Neutrophil (primary cell): ENCODE measurements at regions not wholly inside any gene's neighbourhood (a gene's known extent, or its start where the extent isn't known, plus 50 kb on each side); places are given as distances from the start of the nearest gene placed in this dataset.

Experiments
- H3K27ac ChIP-seq: fragments of 200-600 bp; sonication (generic); 2 replicates; pipeline ENCODE4 v1.5.1; 2016; ENCODE audit warnings: mild to moderate bottlenecking, moderate library complexity
- H3K27me3 ChIP-seq: fragments of 200-600 bp; sonication (generic); 2 replicates; pipeline ENCODE4 v1.6.0; 2016; ENCODE audit warnings: mild to moderate bottlenecking
- H3K36me3 ChIP-seq: fragments of 200-600 bp; sonication (generic); 2 replicates; pipeline ENCODE4 v1.5.1; 2017
- H3K4me1 ChIP-seq, 2 experiments: fragments of 200-600 bp in 1 of 2; sonication (generic) in 1 of 2; 1 replicate in 1 of 2; 2 replicates in 1 of 2; pipeline versions ENCODE4 v1.5.1 to v1.6.1; 2013 to 2016; ENCODE audit warnings: low read depth in 1 of 2, low read length in 1 of 2, mild to moderate bottlenecking in 1 of 2, moderate library complexity in 1 of 2; ENCODE audit not compliant: control insufficient read depth in 1 of 2, insufficient read depth in 1 of 2
- H3K4me3 ChIP-seq, 2 experiments: fragments of 200-600 bp in 1 of 2; sonication (generic) in 1 of 2; 1 replicate in 1 of 2; 2 replicates in 1 of 2; pipeline ENCODE4 v1.5.1; 2013 to 2016; ENCODE audit warnings: low read depth in 1 of 2, low read length in 1 of 2, mild to moderate bottlenecking in 1 of 2, moderate library complexity in 1 of 2
- H3K9me3 ChIP-seq: fragments of 200-600 bp; sonication (generic); 2 replicates; pipeline ENCODE4 v1.5.1; 2016
- CTCF ChIP-seq: fragments of 200-600 bp; sonication (generic); IDR thresholded peaks from 2 replicates; pipeline ENCODE4 v1.5.1; 2016; ENCODE audit warnings: antibody characterized with exemption

- Histone ChIP-seq H3K27ac (no peak overlapping the region), H3K4me3 (no peak overlapping the region), H3K27me3 (no peaks in the 10 kb centered on the region), H3K9me3 (no peaks in the 10 kb centered on the region), H3K36me3 (no peaks in the 10 kb centered on the region), H3K4me1 (peaks cover 21 to 33% of the 10 kb centered on the region in 2 experiments)
- TF ChIP-seq CTCF: no peak
Measured at GRCh38 chr3:8097690-8098089, 403.9 kb upstream of the LMCD1 start.

GRCh38 chr3:8103954-8104353 is 397.7 kb upstream of the LMCD1 start:
- no peaks in the 10 kb centered on the region for H3K27me3 ChIP-seq

GRCh38 chr3:8106921-8107320 is 394.7 kb upstream of the LMCD1 start:
- Histone ChIP-seq H3K36me3 (no peaks in the 10 kb centered on the region), H3K27me3 (no peaks in the 10 kb centered on the region), H3K9me3 (no peaks in the 10 kb centered on the region), H3K4me1 (no peaks in the 10 kb centered on the region), H3K4me3 (no peak overlapping the region), H3K27ac (no peak overlapping the region)
- TF ChIP-seq CTCF: no peak

More at GRCh38 chr3:8103954-8104353, 397.7 kb upstream of the LMCD1 start:
- H3K36me3 ChIP-seq: no peaks in the 10 kb centered on the region
- H3K4me3 ChIP-seq: no peak overlapping the region
- H3K27ac ChIP-seq: no peak overlapping the region
- peaks cover 8 to 11% of the 10 kb centered on the region in 2 experiments for H3K4me1 ChIP-seq
- TF ChIP-seq CTCF: no peak
- H3K9me3 ChIP-seq: no peaks in the 10 kb centered on the region

GRCh38 chr3:8110966-8111798 is 390.4 kb upstream of the LMCD1 start:
- Histone ChIP-seq H3K27ac (no peak overlapping the region), H3K9me3 (no peaks in the 10 kb centered on the region), H3K4me3 (no peak overlapping the region), H3K27me3 (no peaks in the 10 kb centered on the region), H3K4me1 (no peaks in the 10 kb centered on the region), H3K36me3 (no peaks in the 10 kb centered on the region)
- no peak for TF ChIP-seq CTCF

GRCh38 chr3:8112587-8112986 is 389.0 kb upstream of the LMCD1 start:
- TF ChIP-seq CTCF: no peak
- Histone ChIP-seq H3K4me1 (no peaks in the 10 kb centered on the region), H3K36me3 (no peaks in the 10 kb centered on the region), H3K27ac (no peak overlapping the region), H3K9me3 (no peaks in the 10 kb centered on the region), H3K27me3 (no peaks in the 10 kb centered on the region), H3K4me3 (no peak overlapping the region)
